ENCODE measurements at regions not wholly inside any gene's neighbourhood (a gene's known extent, or its start where the extent isn't known, plus 50 kb on each side); places are given as distances from the start of the nearest gene placed in this dataset.

DNA sequence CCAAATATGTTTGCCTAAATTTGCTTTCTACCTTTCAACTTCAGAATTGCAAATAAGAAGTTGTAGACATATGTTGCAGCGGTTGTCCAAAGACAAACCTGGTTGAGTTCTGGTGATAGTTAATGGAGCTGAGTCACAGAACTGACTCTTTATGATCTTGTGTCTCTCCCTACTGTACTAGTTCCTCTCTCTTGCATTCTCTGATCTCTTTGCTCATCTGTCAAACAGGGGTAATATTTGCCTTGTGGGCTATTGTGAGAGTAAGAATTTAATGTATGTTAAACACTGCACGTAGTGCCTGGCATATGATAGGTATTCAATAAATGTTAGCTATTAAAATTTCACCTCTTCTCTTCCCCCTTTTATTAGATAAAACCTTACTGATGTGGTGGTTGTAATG, 283.5 kb upstream of the RGS6 start:
- no peak for DNase-seq

DNA sequence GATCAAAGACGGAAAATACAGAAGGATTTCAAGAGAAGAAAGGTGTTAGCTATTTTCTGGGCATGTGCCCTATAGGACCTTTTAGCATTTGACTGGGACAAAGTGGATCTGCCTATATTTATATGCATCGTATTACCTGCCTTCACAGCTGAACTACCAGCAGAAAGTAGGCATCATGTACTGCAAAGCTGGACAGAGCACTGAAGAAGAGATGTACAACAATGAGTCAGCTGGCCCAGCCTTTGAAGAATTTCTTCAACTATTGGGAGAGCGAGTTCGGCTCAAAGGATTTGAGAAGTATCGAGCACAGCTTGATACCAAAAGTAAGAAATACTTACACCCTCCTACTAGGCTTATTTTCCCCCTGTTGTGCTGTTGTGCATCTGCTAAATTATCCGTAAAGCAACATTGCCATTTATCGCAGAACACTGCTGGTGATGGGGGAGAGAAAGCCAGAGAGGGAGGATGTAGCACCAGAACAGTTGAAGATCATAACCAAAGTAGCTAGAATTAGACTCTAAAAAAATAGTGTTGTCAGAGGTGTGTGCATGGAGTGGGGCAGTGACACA, 282.0 kb upstream of the RGS6 start:
- no peak for DNase-seq

DNA sequence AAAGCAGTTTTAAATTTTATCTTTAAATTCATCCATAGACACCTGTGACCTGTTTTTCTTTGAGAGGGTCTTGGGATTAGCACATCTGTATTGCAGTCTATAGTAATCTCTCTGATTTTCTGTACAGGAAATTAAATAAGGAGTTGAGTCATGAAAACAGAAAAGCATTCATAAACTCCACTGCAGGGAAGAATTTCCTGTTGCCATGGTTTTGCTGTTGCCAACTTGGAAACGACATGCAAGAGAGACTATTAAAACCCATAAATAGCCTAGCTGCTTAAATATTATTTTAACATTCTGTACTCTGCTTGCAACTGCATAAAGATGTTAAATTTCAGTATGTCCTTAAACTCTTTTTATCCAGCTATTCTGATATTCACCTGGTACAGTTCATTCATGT, 281.0 kb upstream of the RGS6 start:
- DNase-seq, result no peak

DNA sequence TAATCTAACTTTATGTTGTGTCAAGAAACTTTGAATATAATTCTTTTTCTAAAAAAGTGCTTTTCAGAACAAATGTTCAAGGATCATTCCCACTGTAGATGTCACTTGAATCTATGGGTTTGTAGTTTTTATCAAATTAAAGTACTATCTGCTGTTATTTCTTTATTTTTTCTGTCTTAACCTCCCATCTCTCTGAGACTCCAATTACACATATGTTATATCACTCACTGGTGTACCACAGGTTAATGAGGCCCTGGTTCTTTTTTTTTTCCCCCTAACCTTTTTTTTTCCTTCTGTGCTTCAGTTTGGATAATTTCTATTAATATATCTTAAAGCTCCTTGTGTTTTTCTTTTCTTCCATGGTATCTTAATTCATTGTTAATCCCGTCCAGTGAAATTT, 279.9 kb upstream of the RGS6 start:
- DNase-seq, result no peak

DNA sequence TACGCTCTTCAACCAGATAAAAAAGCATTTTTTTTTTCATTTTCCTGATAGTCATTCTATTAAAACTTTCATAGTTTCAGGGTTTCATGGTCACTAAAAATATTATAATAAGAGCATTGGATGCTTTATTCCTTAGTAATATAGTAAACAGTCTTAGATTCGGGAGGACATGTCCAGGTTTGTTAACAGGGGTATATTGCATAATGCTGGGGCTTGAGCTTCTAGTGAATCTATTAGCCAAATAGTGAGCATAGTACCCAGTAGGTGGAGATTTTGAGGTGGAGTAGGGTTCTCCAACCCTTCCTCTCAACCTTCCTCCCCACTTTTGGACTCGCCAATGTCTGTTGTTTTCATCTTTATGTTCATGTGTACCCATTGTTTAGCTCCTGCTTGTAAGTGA, 277.4 kb upstream of the RGS6 start:
- DNase-seq, result no peak

DNA sequence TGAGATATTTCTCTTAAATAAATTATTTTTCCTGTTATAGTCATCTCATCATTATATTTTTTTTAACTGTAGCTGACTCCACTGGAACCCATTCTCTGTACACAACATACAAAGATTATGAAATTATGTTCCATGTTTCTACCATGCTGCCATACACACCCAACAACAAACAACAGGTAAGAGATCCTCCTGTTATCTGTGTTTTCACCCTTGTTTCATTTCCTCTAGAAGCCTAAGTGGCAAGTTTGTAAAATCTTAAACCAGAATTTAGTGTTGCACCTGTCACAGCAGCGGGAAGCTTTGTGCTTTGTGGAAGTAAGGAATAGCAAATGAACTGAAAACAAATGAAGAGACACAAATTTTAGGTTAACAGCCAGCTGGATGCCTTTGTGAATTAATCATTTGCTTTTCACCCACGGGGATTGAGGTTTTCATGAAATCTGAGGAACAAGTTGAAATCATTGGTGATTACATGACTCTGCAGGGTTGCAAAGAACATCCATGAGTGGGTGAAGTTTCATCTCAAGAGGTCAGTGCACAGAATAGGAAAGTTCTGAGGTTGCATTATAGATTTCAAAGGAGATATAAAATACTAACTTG, 273.9 kb upstream of the RGS6 start:
- DNase-seq, result no peak

DNA sequence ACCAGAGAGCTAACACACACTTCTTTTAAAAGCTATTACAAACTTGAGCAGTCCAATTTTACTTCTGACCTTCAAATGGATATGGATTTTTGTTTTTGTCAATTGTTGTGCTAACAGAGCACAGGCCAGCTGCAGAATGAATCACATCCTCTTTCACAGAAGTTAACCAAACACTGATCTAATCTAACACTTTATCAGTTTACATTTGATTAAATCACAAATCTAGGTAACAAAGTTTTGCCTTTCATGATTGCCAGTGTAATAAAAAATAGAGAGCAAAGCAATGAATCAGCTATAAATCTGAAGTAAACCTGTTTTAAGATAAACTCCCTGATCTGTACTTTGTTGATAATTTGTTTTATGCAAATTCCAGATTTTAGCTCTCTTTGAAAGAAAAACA, 273.1 kb upstream of the RGS6 start:
- no peak for DNase-seq

DNA sequence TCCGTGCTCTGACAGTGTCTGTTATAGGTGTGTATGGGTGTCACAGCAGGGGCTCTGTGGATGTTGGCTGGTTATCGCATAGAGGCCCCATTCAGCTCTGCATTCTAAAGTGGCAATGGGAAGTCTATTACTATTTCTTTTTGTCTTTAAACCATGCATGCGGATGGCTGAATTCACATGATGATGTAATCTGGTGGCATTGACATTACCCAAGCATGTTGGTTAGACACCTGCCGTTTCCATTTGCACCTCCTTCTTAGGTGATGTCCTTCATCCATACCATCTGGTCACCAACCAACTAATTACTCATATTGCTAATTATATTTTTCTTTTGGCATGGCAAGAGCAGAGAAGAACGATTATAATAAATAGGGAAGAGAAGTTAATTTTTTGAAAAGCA, 270.8 kb upstream of the RGS6 start:
- DNase-seq, result no peak

DNA sequence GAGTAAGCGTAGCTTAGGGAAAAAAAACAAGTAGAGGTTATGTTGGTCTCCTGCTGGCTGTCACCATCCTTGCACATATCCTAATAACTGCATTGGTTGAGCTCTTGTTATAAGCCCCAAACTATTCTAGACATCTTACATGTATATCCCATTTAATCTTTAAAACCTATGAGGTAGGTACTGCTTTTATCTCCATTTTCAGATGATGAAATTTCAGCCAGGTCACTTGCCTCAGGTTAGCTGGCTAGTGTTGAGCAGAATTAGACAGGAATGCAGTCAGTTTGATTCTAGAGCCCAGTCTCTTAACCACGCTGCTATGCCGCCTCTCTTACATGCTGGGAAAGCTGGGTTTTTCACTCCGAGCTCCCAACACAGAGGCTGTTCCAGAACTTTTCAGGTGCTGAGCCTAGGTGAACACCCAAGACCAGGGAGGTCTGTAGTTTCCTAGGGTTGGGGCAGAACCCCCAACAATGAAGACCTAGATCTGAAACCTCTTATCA, 269.9 kb upstream of the RGS6 start:
- no peak for DNase-seq

DNA sequence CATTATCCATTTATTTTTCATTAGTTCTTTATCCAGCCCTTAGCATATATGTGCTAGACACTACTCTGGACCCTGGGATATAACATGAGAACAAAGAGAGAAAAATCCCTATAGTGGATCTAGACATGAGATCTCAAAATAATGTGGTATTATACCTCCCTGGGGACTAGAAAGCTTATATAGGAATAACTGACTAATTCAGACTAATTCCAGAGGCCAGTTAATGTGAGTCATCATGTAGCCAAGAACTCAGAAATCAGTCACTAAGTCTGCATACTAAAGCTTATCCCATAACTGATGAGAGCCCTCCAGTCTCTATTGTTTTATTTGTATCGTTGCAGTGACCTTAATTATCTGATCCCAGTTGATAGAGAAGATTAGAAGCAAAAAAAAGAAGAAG, 267.1 kb upstream of the RGS6 start:
- DNase-seq, result no peak

DNA sequence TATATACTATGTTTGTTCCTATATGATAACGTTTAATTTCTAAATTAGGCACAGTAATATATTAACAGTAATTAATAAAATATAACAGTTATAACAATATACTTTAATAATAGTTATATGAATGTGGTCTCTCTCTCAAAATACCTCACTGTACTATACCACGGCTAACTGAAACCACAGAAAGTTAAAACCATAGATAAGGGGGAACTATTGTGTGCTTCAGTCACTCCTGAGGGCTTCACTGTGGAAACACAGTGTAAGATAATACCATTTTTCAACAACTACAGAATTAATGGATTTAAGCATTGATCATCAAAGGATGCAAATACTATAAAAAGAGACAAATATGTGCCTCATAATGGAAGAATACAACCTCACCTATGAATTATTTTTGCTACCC, 266.4 kb upstream of the RGS6 start:
- no peak for DNase-seq

DNA sequence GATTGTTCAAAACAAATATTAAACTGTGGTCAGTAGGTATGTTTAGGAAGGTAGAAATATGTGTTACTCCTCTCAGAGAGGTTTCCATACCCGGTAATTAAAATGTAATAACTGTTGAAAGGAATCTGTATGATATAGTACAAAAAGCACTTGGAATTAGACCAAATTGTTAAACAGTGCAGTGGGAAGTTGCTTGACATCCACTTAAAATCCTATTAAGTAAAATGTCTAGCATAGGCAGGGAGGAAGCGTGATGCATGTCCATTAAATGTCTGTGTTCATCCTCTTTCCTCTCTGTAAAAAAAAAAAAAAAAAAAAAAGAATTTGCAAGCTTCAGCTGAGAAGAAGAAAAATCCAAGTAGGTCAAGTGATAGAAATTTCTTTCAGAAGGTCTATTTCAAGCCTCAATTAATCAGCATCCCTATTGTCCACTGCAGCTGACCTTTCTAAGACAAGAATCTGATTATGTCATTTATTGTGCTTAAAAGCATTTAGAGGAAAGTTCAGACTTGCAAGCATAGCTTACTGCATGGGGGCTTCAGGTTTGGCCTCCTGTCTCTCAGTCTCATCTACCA, 265.6 kb upstream of the RGS6 start:
- DNase-seq, result no peak

DNA sequence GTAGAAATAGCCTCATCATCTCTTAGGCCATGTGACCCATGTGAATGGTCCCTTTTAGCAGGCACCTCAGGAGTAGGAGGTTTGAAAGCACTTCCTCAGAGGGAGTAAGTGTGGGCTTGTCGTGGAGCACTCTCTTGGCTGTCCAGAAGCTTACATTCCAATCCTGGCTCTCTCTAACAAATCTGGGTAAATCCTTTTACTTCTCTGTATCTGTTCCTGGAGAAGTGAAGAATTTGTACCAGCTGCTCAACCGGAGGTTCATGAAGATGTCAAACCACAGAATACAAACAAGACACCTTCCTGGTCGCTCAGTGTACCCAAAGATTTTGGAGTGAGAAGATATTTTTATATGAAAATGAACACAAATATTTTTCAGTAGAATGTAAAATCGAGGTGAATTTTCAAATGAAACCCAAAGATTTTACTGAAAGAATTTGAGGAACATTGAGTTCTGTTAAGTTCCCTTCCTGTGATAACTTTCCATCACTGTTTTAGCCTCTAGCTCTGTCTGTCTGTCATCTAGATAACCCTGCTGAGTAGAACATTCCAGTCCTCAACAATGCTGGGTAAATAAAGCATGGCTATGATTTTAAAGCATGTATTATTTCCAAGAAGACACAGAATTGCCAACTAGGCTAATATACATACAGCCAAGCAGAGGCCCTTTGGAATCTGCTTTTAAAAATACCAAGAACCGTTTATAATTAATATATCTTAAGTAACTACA, 263.9 kb upstream of the RGS6 start:
- no peak for DNase-seq

DNA sequence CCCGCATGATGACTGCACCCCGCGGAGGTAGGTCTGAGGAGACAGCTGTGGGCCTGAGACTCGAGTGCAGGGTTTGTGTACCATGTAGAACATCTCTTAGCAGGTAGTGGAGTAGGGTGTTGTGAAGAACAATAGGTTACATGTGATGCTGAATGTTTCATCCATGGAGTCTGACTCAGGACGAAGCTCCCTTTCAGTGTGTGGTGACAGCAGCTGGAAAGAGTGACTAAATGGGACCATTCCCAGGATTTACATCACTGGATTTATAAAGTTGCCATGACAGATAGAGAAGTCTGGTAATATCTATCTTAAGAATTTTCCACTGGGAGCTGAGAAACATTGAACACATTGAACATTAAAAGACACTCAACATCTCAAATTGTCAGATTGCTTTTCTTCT, 259.6 kb upstream of the RGS6 start:
- DNase-seq, result no peak

DNA sequence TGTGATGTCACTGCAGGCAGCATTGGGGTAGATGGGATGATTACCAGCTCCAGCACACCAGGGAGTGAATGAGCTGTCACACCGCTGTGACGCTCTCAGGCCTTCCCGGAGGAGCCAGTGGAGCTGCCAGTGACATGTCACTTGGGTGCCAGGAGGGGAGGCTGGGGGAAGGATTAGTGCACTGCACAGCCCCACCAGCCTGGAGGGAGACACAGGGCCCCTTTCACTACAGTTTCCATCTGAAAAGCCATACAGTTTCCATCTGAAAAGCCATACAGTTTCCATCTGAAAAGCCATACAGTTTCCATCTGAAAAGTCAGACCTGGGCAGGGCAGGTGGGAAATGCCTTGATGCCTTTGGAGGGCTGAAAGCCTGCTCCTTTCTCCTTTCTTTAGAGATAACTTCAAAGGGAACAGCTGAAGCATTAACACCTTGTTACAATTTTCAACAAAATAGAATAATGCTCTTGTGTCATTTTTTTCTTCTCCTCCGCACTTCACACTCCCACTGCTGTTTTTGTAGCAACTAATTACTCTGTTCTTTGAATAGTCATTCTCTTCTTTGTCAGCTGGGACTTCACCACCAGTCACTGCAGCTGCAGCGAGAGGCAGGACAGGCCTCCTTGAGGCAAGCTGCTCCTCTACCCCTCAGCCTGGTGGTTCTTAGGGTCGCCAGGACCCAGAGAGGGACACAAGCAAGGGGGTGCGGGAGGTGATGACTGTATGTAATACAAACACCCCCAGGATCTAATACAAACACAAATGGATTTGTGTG, 256.9 kb upstream of the RGS6 start:
- no peak for DNase-seq

DNA sequence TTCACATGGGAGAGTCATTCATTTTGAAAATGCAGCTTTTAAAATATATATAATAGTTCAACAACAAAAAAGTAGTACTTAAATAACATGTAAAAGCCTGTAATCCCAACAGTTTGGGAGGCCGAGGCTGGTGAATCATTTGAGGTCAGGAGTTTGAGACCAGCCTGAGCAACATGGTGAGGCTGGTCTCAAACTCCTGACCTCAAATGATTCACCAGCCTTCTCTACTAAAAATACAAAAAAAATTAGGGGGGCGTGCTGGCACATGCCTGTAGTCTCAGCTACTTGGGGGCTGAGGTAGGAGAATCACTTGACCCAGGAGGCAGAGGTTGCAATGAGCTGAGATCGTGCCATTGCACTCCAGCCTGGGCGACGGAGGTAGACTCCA, 256.3 kb upstream of the RGS6 start:
- DNase-seq, result no peak

DNA sequence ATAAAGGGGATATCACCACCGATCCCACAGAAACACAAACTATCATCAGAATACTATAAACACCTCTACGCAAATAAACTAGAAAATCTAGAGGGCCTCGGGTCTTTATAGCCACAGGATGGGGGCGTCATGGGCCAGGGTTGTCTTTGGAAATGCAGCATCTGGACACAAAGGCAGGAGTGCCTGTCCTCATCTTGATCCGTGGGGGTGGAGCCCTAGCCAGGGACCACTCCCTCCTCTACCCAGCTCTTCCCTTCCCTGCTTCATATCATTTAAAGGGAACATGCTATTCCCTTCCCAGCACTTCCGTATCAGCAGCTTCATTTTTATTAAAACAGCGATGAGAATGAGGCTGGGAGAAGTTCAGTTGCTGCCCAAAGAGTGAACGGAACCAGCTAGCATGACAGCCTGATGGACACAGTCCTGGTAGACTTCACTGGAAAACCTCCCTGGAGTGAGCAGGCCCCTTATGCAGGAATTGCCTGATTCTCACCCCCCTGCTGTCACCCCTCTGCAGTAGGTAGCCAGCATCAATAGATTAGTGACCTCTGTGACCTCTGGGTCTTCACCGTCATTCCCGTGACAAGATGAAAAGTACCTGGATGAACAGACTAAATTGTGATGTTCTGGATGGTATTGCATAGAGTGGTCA, 251.4 kb upstream of the RGS6 start:
- DNase-seq, result no peak

DNA sequence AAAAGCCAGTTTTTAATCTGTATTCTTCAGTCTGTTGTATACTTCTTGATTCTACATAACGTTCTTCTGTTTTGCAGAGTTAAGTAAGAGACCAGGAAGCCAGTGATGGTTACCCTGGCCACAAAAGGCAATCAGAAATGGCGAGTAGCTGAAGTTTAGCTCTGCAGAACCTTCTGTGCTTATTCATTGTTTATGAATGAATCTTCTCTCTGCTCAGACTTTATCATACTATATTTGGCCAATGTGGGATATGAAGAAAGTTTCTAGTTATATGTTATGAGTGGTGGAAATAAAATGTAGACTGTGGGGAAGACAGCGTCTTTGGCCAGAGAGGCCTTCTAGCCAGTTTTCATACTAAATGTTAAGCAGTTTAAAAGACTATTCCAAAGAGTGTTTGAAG, 249.9 kb upstream of the RGS6 start:
- DNase-seq, result no peak

DNA sequence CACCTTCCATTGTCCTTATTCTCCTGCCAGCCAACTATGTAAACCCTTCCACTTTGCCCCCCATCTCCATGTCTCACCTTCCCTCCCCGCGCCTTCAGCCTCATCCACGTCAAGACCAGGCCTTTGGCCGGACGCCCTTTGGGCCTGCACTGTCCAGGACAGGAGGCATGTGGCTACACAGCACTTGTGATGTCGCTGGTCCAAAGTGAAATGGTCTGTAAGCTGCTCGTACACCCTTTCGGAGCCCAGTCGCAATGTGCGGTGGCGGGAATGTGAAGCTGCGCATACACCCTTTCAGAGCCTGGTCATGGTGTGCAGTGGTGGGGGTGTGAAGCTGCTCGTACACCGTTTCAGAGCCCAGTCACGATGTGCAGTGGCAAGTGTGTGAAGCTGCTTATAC, 247.9 kb upstream of the RGS6 start:
- DNase-seq, result no peak

DNA sequence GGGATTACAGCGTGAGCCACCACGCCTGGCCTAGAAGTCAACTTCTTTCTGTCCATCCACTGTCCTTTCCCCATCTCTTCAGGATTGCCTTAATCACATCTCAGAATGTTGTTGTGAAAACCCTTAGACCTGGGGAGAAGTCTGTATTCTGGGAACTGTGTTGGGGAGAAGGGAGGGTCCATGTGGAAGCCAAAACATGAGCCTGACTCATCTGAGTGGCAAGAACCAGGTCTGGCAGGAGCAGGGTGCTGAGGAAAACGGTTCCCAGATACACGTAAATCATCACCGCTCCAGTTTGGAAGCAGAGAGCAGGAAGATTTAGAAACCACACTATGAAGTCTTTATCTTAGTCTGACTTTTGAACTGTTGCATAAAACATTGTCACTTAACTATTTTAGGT, 245.6 kb upstream of the RGS6 start:
- no peak for DNase-seq

DNA sequence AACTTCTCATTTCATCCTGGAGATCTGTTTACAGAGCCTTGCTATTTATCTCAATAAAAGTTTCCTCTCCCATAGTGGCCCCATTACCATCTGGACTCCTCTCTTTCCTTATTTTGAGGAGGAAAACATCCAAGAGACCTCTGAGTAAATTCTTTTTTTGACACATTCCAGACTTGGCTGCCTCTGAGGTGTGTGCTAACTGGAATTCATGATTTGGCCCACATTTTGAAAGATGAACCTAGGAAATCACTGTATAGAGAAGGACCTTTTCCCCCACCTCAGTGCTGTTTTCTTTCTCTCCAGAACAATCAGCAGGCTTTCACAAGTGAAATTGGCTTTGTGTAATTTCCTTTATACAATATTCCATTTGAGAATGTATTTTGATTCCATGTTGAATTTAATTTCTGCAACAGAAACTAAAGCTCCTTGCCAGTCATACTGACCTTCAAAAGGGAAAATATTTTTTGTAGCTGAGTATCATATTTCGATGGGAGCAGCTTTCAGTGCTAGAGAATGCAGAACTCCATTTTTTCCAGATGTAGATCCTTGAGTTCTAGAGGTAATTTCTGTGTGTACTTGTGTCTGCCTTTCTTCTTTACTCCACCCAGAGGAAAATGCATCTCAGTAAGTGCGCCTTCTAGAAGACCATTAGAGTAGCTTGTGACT, 244.9 kb upstream of the RGS6 start:
- DNase-seq, result no peak

DNA sequence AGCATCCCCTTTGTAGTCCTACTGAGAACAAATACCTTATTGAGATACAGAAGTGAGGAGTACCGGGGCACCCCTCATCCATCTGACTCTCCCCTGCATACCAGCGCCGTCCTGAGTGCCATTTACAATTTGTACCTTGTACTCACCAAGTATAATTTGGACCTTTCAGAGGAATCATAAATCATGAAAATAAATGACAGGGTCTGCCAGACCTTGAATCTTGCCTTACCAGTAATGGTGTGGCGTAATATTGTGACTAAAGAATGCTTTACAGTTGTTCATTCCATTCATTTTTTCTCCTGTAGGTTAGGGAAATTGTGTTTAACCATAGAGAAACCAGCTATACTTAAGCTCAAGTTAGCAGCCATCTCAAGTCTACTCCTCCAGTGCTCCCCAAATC, 243.7 kb upstream of the RGS6 start:
- no peak for DNase-seq

Data from CD4-positive, alpha-beta T cell treated with Interleukin-6 for 4 hours (primary cell).